Transverse colon (tissue), 4 donors: ENCODE measurements at regions not wholly inside any gene's neighbourhood (a gene's known extent, or its start where the extent isn't known, plus 50 kb on each side); places are given as distances from the start of the nearest gene placed in this dataset.
"Not testable (repeated sequence)": the region's sequence is repeated elsewhere in the genome, so short reads cannot be mapped to it uniquely, and the experiment has no call there.

Experiments used
- DNase-seq: peaks from one replicate; pipeline ENCODE4 v3.0.0-alpha.2; 2019
- H3K27ac ChIP-seq, 4 donors: fragments of 200-600 bp; sonication (generic); 2 replicates each; pipeline ENCODE4 v1.5.1; 2016 to 2018; ENCODE audit warnings: inconsistent platforms in 4 of 4
- H3K27me3 ChIP-seq: fragments of 200-600 bp; sonication (generic); 2 replicates; pipeline ENCODE4 v1.5.1; 2017; ENCODE audit warnings: inconsistent platforms
- H3K36me3 ChIP-seq, 4 donors: fragments of 200-600 bp; sonication (generic); 2 replicates each; pipeline ENCODE4 v1.5.1; 2017 to 2019; ENCODE audit warnings: inconsistent platforms in 4 of 4
- H3K4me1 ChIP-seq, 4 donors: fragments of 200-600 bp; sonication (generic); 2 replicates each; pipeline ENCODE4 v1.5.1; 2017 to 2020; ENCODE audit warnings: inconsistent platforms in 4 of 4
- H3K4me3 ChIP-seq, 4 donors: fragments of 200-600 bp; sonication (generic); 1 replicate in 1 of 4; 2 replicates in 3 of 4; pipeline versions ENCODE4 v1.5.1 to v1.6.1; 2017 to 2019; ENCODE audit warnings: inconsistent platforms in 4 of 4
- H3K9me3 ChIP-seq, 2 donors: fragments of 200-600 bp; sonication (generic); 2 replicates each; pipeline ENCODE4 v1.5.1; 2017 to 2019; ENCODE audit warnings: inconsistent platforms in 2 of 2
- CTCF ChIP-seq, 5 experiments: fragments of 200-600 bp in 3 of 5; fragments of 450-650 bp in 2 of 5; sonication (generic) in 3 of 5; IDR thresholded peaks; 1 replicate in 2 of 5; 2 replicates in 3 of 5; pipeline ENCODE4 v1.5.1; 2016 to 2017; ENCODE audit warnings: antibody characterized with exemption in 5 of 5, inconsistent platforms in 3 of 5, mild to moderate bottlenecking in 2 of 5, moderate library complexity in 1 of 5
- EP300 ChIP-seq: sonication (generic); formaldehyde crosslinking; IDR thresholded peaks from one replicate; pipeline ENCODE4 v1.6.1; 2017; ENCODE audit warnings: antibody characterized with exemption, low read depth
- POLR2A ChIP-seq: fragments of 450-650 bp; IDR thresholded peaks from one replicate; pipeline ENCODE4 v1.6.1; 2016; ENCODE audit warnings: antibody characterized with exemption, mild to moderate bottlenecking, moderate library complexity
- POLR2AphosphoS5 ChIP-seq, 3 donors: sonication (generic); formaldehyde crosslinking; IDR thresholded peaks; one replicate each; pipeline ENCODE4 v1.6.1; 2016; ENCODE audit warnings: antibody characterized with exemption in 3 of 3
- WGBS, 2 donors: methylation state at CpG; one replicate each; pipeline ENCODE4 v1.1.5; 2018; ENCODE audit warnings: low coverage in 1 of 2; 5-methylcytosine and 5-hydroxymethylcytosine counted together
- in situ Hi-C, 4 donors: fragments of 200-750 bp; cut with MboI; loops; one replicate each; pipeline versions ENCODE4 v1.15.0 to v1.15.1; 2017; ENCODE audit warnings: low sequenced_read_pairs in 3 of 4, low pct_ligation_motif_present in 1 of 4, low pct_unique_long_range_greater_than_20kb in 1 of 4
- intact Hi-C: fragments of 100-400 bp; cut with DNase I; formaldehyde crosslinking; loops from one replicate; pipeline ENCODE4 v1.15.1; 2023; ENCODE audit warnings: low total_unique reads

GRCh38 chr5:118506217-118506852 lies 482.0 kb downstream of the DTWD2 start:
- WGBS, 2 donors = 67 to 70% methylated on average over 4 of the region's 4 CpGs
- no peak for DNase-seq
- Histone ChIP-seq H3K4me3 (no peak overlapping the region), H3K27me3 (no peaks in the 10 kb centered on the region), H3K9me3 (no peaks in the 10 kb centered on the region), H3K36me3 (no peaks in the 10 kb centered on the region), H3K27ac (no peak overlapping the region), H3K4me1 (no peaks in the 10 kb centered on the region)
- intact Hi-C loops = no loop called here
- TF ChIP-seq EP300 (no peak), CTCF (IDR thresholded peaks at IDR 0.05) (no peak), POLR2AphosphoS5 (IDR thresholded peaks at IDR 0.05) (no peak), POLR2A (no peak)
- in situ Hi-C loops = no loop called here

DNA sequence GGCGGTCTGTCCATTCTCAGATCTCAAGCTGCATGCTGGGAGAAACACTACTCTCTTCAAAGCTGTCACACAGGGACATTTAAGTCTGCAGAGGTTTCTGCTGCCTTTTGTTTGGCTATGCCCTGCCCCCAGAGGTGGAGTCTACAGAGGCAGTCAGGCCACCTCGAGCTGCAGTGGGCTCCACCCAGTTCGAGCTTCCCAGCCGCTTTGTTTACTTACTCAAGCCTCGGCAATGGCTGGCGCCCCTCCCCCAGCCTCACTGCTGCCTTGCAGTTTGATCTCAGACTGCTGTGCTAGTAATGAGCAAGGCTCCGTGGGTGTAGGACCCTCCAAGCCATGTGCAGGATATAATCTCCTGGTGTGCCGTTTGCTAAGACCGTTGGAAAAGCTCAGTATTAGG lies 486.1 kb downstream of the DTWD2 start:
- H3K4me1 ChIP-seq, in situ Hi-C loops, DNase-seq, H3K4me3 ChIP-seq, H3K27me3 ChIP-seq, H3K9me3 ChIP-seq, H3K27ac ChIP-seq, intact Hi-C loops, H3K36me3 ChIP-seq: not testable (repeated sequence)
- WGBS, 2 donors = 63% methylated on average over 9 of the region's 9 CpGs; no CpG with 5 or more reads in 1 of the 2 donors

GRCh38 chr5:118491351-118491750 lies 497.0 kb downstream of the DTWD2 start:
- H3K4me3 ChIP-seq = no peak overlapping the region
- DNase-seq = no peak
- no peaks in the 10 kb centered on the region for H3K4me1 ChIP-seq
- H3K36me3 ChIP-seq = no peaks in the 10 kb centered on the region
- no peaks in the 10 kb centered on the region for H3K9me3 ChIP-seq
- in situ Hi-C loops (no loop called here), intact Hi-C loops (no loop called here)
- no peaks in the 10 kb centered on the region for H3K27me3 ChIP-seq
- no peak overlapping the region for H3K27ac ChIP-seq
- TF ChIP-seq POLR2AphosphoS5 (IDR thresholded peaks at IDR 0.05) (no peak), EP300 (no peak), CTCF (IDR thresholded peaks at IDR 0.05) (no peak), POLR2A (no peak)
- 67 to 73% methylated on average over 1 of the region's 1 CpG for WGBS, 2 donors

DNA sequence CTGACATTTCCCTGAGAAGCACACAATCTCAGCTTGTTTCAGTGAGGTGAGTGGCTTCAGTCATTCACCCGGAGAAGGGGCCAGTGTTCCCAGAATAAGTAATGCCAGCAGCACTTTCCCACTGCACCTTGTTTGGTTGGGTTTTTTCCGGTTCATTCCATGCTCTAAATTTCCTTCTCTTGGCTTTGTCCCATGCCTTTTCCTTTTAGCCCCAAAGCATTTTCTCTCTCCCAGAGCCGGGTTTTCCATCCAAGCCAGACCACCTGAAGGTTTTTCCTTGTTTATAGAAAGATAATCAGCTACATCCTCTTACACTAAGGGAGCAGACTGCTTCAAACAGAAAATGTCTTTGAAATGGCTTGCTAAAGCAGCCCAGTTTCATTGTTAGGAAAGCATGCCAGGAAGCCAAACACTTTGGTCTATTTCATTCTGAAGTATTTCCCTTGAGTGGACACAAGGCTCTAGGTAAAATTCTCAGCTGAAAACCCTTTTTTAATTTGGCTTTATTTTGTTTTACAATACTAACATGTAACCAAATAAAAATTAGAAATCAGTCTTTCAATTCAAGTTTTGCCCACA lies 501.6 kb downstream of the DTWD2 start:
- 43 to 46% methylated on average over 3 of the region's 3 CpGs for WGBS, 2 donors

GRCh38 chr5:118479285-118479684 lies 509.1 kb downstream of the DTWD2 start:
- H3K4me1 ChIP-seq = no peaks in the 10 kb centered on the region
- intact Hi-C loops (no loop called here), in situ Hi-C loops (no loop called here)
- TF ChIP-seq CTCF (IDR thresholded peaks at IDR 0.05) = no peak
- TF ChIP-seq EP300 = no peak
- no peak for TF ChIP-seq POLR2A
- TF ChIP-seq POLR2AphosphoS5 (IDR thresholded peaks at IDR 0.05) = no peak
- whole genome bisulfite sequencing, 2 donors = 76% methylated on average over 2 of the region's 2 CpGs; no CpG with 5 or more reads in 1 of the 2 donors
- no peak overlapping the region for H3K27ac ChIP-seq
- no peaks in the 10 kb centered on the region for H3K36me3 ChIP-seq
- no peaks in the 10 kb centered on the region for H3K27me3 ChIP-seq
- DNase-seq = no peak
- H3K9me3 ChIP-seq = no peaks in the 10 kb centered on the region
- H3K4me3 ChIP-seq = no peak overlapping the region

More for the DNA sequence above, 501.6 kb downstream of the DTWD2 start:
- no peak for DNase-seq
- Histone ChIP-seq H3K36me3 (no peaks in the 10 kb centered on the region), H3K9me3 (no peaks in the 10 kb centered on the region), H3K27ac (no peak overlapping the region), H3K4me1 (no peaks in the 10 kb centered on the region), H3K4me3 (no peak overlapping the region), H3K27me3 (no peaks in the 10 kb centered on the region)
- in situ Hi-C loops (no loop called here), intact Hi-C loops (no loop called here)
- no peak for TF ChIP-seq EP300
- TF ChIP-seq POLR2AphosphoS5 (IDR thresholded peaks at IDR 0.05) = no peak
- no peak for TF ChIP-seq POLR2A
